PC-3 (cell line): ENCODE measurements at regions not wholly inside any gene's neighbourhood (a gene's known extent, or its start where the extent isn't known, plus 50 kb on each side); places are given as distances from the start of the nearest gene placed in this dataset.

Experiments
- ATAC-seq: fragments of 200-7000 bp; cut with Tn5 transposase; 2 replicates; pipeline ENCODE4 v1.9.1; 2020; ENCODE audit warnings: mild to moderate bottlenecking, moderate library complexity
- BruUV-seq: library from RNA; stranded (reverse); fragments of 400-500 nt; replicated peaks from 2 replicates; lab custom pipeline; 2021; lab: Mats Ljungman, UMichigan
- CTCF ChIA-PET: fragments of 300-600 bp; sonication (Branson Sonifier 250); formaldehyde crosslinking; loops from one replicate; lab custom pipeline; 2022; ENCODE audit warnings: antibody characterized with exemption; lab: Charles Lee
- POLR2A ChIA-PET: fragments of 300-600 bp; sonication (Branson Sonifier 250); formaldehyde crosslinking; loops from one replicate; lab custom pipeline; 2022; ENCODE audit warnings: antibody characterized with exemption; ENCODE audit not compliant: unreplicated experiment; lab: Charles Lee
- DNase-seq: peaks from one replicate; pipeline ENCODE4 v3.0.0-alpha.2; 2015
- H2AFZ ChIP-seq: fragments of 300-600 bp; sonication (generic); 2 replicates; pipeline ENCODE4 v1.6.0; 2016; ENCODE audit warnings: antibody characterized with exemption, low read length
- H3F3A ChIP-seq: fragments of 300-600 bp; sonication (generic); one replicate; pipeline ENCODE4 v1.6.0; 2017; ENCODE audit warnings: antibody characterized with exemption, low read length, control low read depth, mild to moderate bottlenecking; ENCODE audit not compliant: unreplicated experiment
- H3K27ac ChIP-seq: fragments of 300-600 bp; sonication (generic); 2 replicates; pipeline ENCODE4 v1.5.1; 2016; ENCODE audit warnings: mild to moderate bottlenecking, low read length
- H3K27me3 ChIP-seq: fragments of 300-600 bp; sonication (generic); 2 replicates; pipeline ENCODE4 v1.6.1; 2016; ENCODE audit warnings: low read length, mixed read lengths
- H3K36me3 ChIP-seq: fragments of 300-600 bp; sonication (generic); 2 replicates; pipeline ENCODE4 v1.6.1; 2016; ENCODE audit warnings: low read depth, mixed run types, low read length, mixed read lengths
- H3K4me1 ChIP-seq: fragments of 300-600 bp; sonication (generic); 2 replicates; pipeline ENCODE4 v1.5.1; 2016; ENCODE audit warnings: low read length; ENCODE audit not compliant: insufficient read depth
- H3K4me2 ChIP-seq: fragments of 300-600 bp; sonication (generic); 2 replicates; pipeline ENCODE4 v1.6.0; 2016; ENCODE audit warnings: low read length
- H3K4me3 ChIP-seq: fragments of 300-600 bp; sonication (generic); 2 replicates; pipeline ENCODE4 v1.5.1; 2016; ENCODE audit warnings: mild to moderate bottlenecking, low read length, mixed read lengths
- H3K79me2 ChIP-seq: fragments of 300-600 bp; sonication (generic); 2 replicates; pipeline ENCODE4 v1.6.1; 2017; ENCODE audit warnings: low read length, mixed read lengths
- H3K9ac ChIP-seq: fragments of 300-600 bp; sonication (generic); 2 replicates; pipeline ENCODE4 v1.6.0; 2016; ENCODE audit warnings: mild to moderate bottlenecking, low read length
- H3K9me2 ChIP-seq: fragments of 300-600 bp; sonication (generic); replicated peaks from 2 replicates; pipeline ENCODE4 v1.6.1; 2016; ENCODE audit warnings: mixed run types, low read length, mixed read lengths
- H3K9me3 ChIP-seq: fragments of 300-600 bp; sonication (generic); 2 replicates; pipeline ENCODE4 v1.6.1; 2016; ENCODE audit warnings: low read length, mixed read lengths
- H4K20me1 ChIP-seq: fragments of 300-600 bp; sonication (generic); 2 replicates; pipeline ENCODE4 v1.6.1; 2016; ENCODE audit warnings: low read length, mixed read lengths
- CTCF ChIP-seq: fragments of 300-600 bp; sonication (generic); conservative IDR thresholded peaks from 2 replicates; pipeline ENCODE4 v1.5.1; 2017; ENCODE audit warnings: antibody characterized with exemption, low read depth, mild to moderate bottlenecking, low read length
- EZH2 ChIP-seq: fragments of 300-600 bp; sonication (generic); IDR thresholded peaks from one replicate; pipeline ENCODE4 v1.6.1; 2017; ENCODE audit warnings: antibody characterized with exemption, mild to moderate bottlenecking, low read length; ENCODE audit not compliant: unreplicated experiment
- EZH2phosphoT487 ChIP-seq: fragments of 300-600 bp; sonication (generic); IDR thresholded peaks from 2 replicates; pipeline ENCODE4 v1.6.1; 2018; ENCODE audit warnings: mild to moderate bottlenecking, antibody characterized with exemption, low read length, borderline replicate concordance
- intact Hi-C: fragments of 100-400 bp; cut with micrococcal nuclease; formaldehyde crosslinking; loops from 2 replicates; pipeline ENCODE4 v1.9.0; 2023

- no TSS peak for BruUV-seq
- intact Hi-C loops, result no loop called here
- H3K9me3 ChIP-seq, result no peaks in the 10 kb centered on the region
- H3K9ac ChIP-seq, result no peak overlapping the region
- TF ChIP-seq CTCF (no peak), EZH2 (no peak), EZH2phosphoT487 (no peak)
- H3K27me3 ChIP-seq, result no peaks in the 10 kb centered on the region
- CTCF ChIA-PET, result no interaction called here
- no peak for ATAC-seq
- H3K36me3 ChIP-seq, result no peaks in the 10 kb centered on the region
- H3K4me2 ChIP-seq, result no peak overlapping the region
- no peak overlapping the region for H2AFZ ChIP-seq
- no peaks in the 10 kb centered on the region for H4K20me1 ChIP-seq
- H3K9me2 ChIP-seq, result no peaks in the 10 kb centered on the region
- H3K27ac ChIP-seq, result no peak overlapping the region
- H3K4me3 ChIP-seq, result no peak overlapping the region
- H3K79me2 ChIP-seq, result no peaks in the 10 kb centered on the region
- POLR2A ChIA-PET, result no interaction called here
- no peak for DNase-seq
- H3K4me1 ChIP-seq, result peaks cover 7% of the 10 kb centered on the region
- H3F3A ChIP-seq, result no peaks in the 10 kb centered on the region
Observed at GRCh38 chr15:95581595-95581994, 748.9 kb upstream of the NR2F2 start.

- no peaks in the 10 kb centered on the region for H3K79me2 ChIP-seq
- H3K36me3 ChIP-seq, result no peaks in the 10 kb centered on the region
- 0 out of 2 replicates have a peak overlapping the region, but pooled peaks have one; percentile 13 for H3K4me2 ChIP-seq
- H3K4me1 ChIP-seq, result peaks cover 7% of the 10 kb centered on the region
- DNase-seq (peak; percentile 52), ATAC-seq (peak; percentile 84)
- H3K9ac ChIP-seq, result peak overlapping the region; percentile 3; the same call in 1 of the 2 replicates
- no peaks in the 10 kb centered on the region for H3K9me2 ChIP-seq
- no peaks in the 10 kb centered on the region for H3K9me3 ChIP-seq
- H3K27ac ChIP-seq, result peak overlapping the region; percentile 4
- no TSS peak for BruUV-seq
- ChIA-PET POLR2A (no interaction called here), CTCF (no interaction called here)
- TF ChIP-seq CTCF, result no peak
- no peak for TF ChIP-seq EZH2phosphoT487
- no peak for TF ChIP-seq EZH2
- H2AFZ ChIP-seq, result no peak overlapping the region
- H4K20me1 ChIP-seq, result no peaks in the 10 kb centered on the region
- H3F3A ChIP-seq, result no peaks in the 10 kb centered on the region
- intact Hi-C loops, result no loop called here
- no peak overlapping the region for H3K4me3 ChIP-seq
- no peaks in the 10 kb centered on the region for H3K27me3 ChIP-seq
Observed at GRCh38 chr15:95584088-95584487, 746.4 kb upstream of the NR2F2 start.

GRCh38 chr15:95588056-95588455 is 742.4 kb upstream of the NR2F2 start:
- H4K20me1 ChIP-seq, result no peaks in the 10 kb centered on the region
- H3F3A ChIP-seq, result no peaks in the 10 kb centered on the region
- H3K9me2 ChIP-seq, result no peaks in the 10 kb centered on the region
- H3K4me3 ChIP-seq, result no peak overlapping the region
- ChIA-PET CTCF (no interaction called here), POLR2A (no interaction called here)
- BruUV-seq, result no TSS peak
- H3K27ac ChIP-seq, result no peak overlapping the region
- peaks cover 7% of the 10 kb centered on the region for H3K4me1 ChIP-seq
- H3K4me2 ChIP-seq, result no peak overlapping the region
- no peak overlapping the region for H3K9ac ChIP-seq
- intact Hi-C loops, result no loop called here
- H2AFZ ChIP-seq, result no peak overlapping the region
- DNase-seq (no peak), ATAC-seq (no peak)
- TF ChIP-seq CTCF (no peak), EZH2 (no peak), EZH2phosphoT487 (no peak)
- no peaks in the 10 kb centered on the region for H3K27me3 ChIP-seq
- H3K9me3 ChIP-seq, result no peaks in the 10 kb centered on the region
- H3K36me3 ChIP-seq, result no peaks in the 10 kb centered on the region
- H3K79me2 ChIP-seq, result no peaks in the 10 kb centered on the region
